Activated CD4-positive, CD25-positive, alpha-beta regulatory T cell treated with anti-CD3 and anti-CD28 coated beads, Interleukin-2, amount 50 U/mL, for 72 hours (primary cell): ENCODE measurements at regions not wholly inside any gene's neighbourhood (a gene's known extent, or its start where the extent isn't known, plus 50 kb on each side); places are given as distances from the start of the nearest gene placed in this dataset.
"Not testable (repeated sequence)": the region's sequence is repeated elsewhere in the genome, so short reads cannot be mapped to it uniquely, and the experiment has no call there.

Experiments used
- DNase-seq: peaks from one replicate; pipeline ENCODE4 v3.0.0; 2021

GRCh38 chr1:173257805-173258204 lies 50.7 kb upstream of the TNFSF4 start:
- no peak for DNase-seq

- no peak for DNase-seq
These were observed 51.5 kb upstream of the TNFSF4 start for GRCh38 chr1:173258479-173259264.

- not testable (repeated sequence) for DNase-seq
These were observed 53.2 kb upstream of the TNFSF4 start for GRCh38 chr1:173260329-173260728.

GRCh38 chr1:173266841-173267240 lies 59.7 kb upstream of the TNFSF4 start:
- no peak for DNase-seq

- DNase-seq = no peak
These were observed 60.4 kb upstream of the TNFSF4 start for GRCh38 chr1:173267453-173267945.

- DNase-seq = no peak
These were observed 61.1 kb upstream of the TNFSF4 start for GRCh38 chr1:173268261-173268660.

- DNase-seq = no peak
These were observed 61.7 kb upstream of the TNFSF4 start for GRCh38 chr1:173268786-173269277.

GRCh38 chr1:173269490-173270230 lies 62.5 kb upstream of the TNFSF4 start:
- DNase-seq = no peak

GRCh38 chr1:173270243-173270642 lies 63.1 kb upstream of the TNFSF4 start:
- DNase-seq = no peak

GRCh38 chr1:173271021-173271420 lies 63.9 kb upstream of the TNFSF4 start:
- DNase-seq = not testable (repeated sequence)

GRCh38 chr1:173275496-173275895 lies 68.4 kb upstream of the TNFSF4 start:
- no peak for DNase-seq

GRCh38 chr1:173276922-173277800 lies 70.0 kb upstream of the TNFSF4 start:
- no peak for DNase-seq

GRCh38 chr1:173280899-173281660 lies 73.9 kb upstream of the TNFSF4 start:
- no peak for DNase-seq

- no peak for DNase-seq
These were observed 77.9 kb upstream of the TNFSF4 start for GRCh38 chr1:173285048-173285447.

- DNase-seq = no peak
These were observed 80.7 kb upstream of the TNFSF4 start for GRCh38 chr1:173287785-173288184.

- no peak for DNase-seq
These were observed 86.6 kb upstream of the TNFSF4 start for GRCh38 chr1:173293756-173294155.

GRCh38 chr1:173294843-173295242 lies 87.7 kb upstream of the TNFSF4 start:
- no peak for DNase-seq

- DNase-seq = no peak
These were observed 88.3 kb upstream of the TNFSF4 start for GRCh38 chr1:173295391-173295790.

GRCh38 chr1:173295995-173296394 lies 88.9 kb upstream of the TNFSF4 start:
- no peak for DNase-seq

- no peak for DNase-seq
These were observed 90.8 kb upstream of the TNFSF4 start for GRCh38 chr1:173297798-173298391.
